ENCODE measurements at regions not wholly inside any gene's neighbourhood (a gene's known extent, or its start where the extent isn't known, plus 50 kb on each side); places are given as distances from the start of the nearest gene placed in this dataset.

- TF ChIP-seq CTCF (conservative IDR thresholded peaks at IDR 0.05 in 1 of 2, IDR thresholded peaks at IDR 0.05 in 1 of 2; ENCODE audit: extremely low read depth in 1 of 2, insufficient read depth in 1 of 2, low read depth in 1 of 2, low read length in 2 of 2) (no peak), EZH2 (IDR thresholded peaks at IDR 0.05; ENCODE audit: borderline replicate concordance, low read length) (no peak)
Observed at GRCh38 chr2:67712484-67712883, 315.4 kb downstream of the ETAA1 start.
